ENCODE measurements at regions not wholly inside any gene's neighbourhood (a gene's known extent, or its start where the extent isn't known, plus 50 kb on each side); places are given as distances from the start of the nearest gene placed in this dataset.
"Not testable (repeated sequence)": the region's sequence is repeated elsewhere in the genome, so short reads cannot be mapped to it uniquely, and the experiment has no call there.

DNA sequence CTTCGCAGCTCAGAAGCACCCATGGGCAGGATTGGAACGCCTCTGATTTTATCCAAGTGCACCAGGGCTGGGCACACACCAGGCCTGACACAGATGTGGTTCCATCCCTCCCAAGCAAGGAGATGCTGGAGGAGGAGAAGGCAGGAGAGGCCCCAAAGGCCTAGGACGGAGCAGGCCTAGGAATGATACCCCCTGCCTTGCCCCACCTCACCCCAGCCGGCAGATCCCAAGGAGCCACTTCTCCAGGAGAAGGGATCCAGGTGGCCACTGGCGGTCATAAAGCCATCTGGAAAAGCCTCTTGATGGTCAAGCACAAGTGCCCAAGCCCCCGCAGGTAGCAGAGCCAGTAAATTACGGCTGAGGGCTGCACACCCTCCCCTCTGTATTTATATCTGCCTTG is 211.8 kb downstream of the TBC1D2B start:
- TF ChIP-seq, protein P1, sequence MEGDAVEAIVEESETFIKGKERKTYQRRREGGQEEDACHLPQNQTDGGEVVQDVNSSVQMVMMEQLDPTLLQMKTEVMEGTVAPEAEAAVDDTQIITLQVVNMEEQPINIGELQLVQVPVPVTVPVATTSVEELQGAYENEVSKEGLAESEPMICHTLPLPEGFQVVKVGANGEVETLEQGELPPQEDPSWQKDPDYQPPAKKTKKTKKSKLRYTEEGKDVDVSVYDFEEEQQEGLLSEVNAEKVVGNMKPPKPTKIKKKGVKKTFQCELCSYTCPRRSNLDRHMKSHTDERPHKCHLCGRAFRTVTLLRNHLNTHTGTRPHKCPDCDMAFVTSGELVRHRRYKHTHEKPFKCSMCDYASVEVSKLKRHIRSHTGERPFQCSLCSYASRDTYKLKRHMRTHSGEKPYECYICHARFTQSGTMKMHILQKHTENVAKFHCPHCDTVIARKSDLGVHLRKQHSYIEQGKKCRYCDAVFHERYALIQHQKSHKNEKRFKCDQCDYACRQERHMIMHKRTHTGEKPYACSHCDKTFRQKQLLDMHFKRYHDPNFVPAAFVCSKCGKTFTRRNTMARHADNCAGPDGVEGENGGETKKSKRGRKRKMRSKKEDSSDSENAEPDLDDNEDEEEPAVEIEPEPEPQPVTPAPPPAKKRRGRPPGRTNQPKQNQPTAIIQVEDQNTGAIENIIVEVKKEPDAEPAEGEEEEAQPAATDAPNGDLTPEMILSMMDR (IDR thresholded peaks at IDR 0.05; ENCODE audit: insufficient read depth, low read length) = no peak
- DNase-seq (ENCODE audit: low read depth) = no peak
- H3K4me3 ChIP-seq (ENCODE audit: low read depth, low read length) = no peak overlapping the region

DNA sequence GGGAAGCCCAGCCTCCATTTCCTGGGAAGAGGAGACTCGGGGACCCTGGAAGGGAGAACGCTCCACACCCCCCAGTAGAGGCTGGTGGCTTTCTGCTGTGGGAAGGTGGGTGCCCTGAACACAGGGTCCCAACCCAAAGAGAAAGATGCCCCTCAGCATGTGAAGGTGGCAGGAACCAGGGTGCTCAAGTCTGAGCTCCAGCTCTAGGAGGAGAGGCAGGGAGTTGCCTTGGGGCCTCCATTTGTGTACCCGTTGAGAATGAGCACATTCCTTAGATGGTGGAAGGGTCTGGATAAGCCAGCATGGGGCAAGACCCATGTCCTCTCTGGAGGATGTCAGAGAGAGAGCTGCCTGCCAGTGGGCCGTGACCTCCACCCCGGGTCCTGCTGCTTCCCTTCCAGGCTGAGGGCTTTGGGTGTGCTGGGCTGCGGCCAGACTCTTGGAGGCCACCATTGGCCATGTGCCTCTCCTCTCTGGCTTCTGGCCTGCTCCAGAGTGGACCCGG is 212.4 kb downstream of the TBC1D2B start:
- DNase-seq (ENCODE audit: low read depth) = no peak
- TF ChIP-seq, protein P1 (IDR thresholded peaks at IDR 0.05; ENCODE audit: insufficient read depth, low read length) = no peak
- H3K4me3 ChIP-seq (ENCODE audit: low read depth, low read length) = no peak overlapping the region

DNA sequence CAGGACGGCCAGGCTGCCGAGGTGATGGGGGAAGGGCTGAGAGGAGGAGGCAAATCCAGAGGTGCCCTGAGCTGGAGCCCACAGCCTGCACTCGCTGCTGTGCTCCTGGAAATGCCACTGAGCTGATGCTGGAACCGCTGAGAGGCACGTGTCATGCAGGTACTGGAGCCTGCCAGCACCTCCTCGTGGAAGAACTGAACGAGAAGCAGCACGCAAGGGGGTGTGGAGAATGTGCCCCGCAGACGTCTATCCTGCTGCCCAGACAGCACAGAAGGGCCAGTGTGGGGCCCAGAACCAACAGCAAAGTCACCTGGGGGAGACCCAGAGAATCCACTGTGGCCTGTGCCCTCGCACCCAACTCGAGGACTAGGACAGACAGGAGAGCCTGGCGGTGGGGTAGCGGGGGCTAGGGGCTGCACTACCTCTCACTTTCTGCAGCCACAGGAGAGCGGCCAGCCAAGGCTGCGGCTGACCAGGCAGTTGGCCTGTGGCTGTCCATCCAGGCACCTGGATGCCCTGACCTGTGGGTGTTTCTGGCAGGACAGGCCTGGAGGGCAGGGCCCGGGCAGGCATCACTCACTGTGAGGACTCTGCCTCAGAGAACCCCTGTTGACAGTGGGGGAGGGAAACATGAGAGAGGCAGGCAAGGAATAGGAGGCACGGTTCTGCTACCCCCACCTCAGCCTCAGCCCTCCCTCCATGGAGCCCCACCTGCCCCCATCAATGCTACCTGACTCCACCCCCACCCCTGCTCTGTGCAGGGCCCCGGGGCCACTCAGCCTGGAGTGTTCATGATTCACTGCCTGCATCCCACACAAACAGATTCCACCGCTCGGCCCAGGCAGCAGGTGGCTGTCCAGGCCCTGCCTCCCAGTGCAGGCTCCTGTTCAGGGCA is 213.1 kb downstream of the TBC1D2B start:
- TF ChIP-seq, protein P1 (IDR thresholded peaks at IDR 0.05; ENCODE audit: insufficient read depth, low read length) = no peak
- DNase-seq (ENCODE audit: low read depth) = no peak

DNA sequence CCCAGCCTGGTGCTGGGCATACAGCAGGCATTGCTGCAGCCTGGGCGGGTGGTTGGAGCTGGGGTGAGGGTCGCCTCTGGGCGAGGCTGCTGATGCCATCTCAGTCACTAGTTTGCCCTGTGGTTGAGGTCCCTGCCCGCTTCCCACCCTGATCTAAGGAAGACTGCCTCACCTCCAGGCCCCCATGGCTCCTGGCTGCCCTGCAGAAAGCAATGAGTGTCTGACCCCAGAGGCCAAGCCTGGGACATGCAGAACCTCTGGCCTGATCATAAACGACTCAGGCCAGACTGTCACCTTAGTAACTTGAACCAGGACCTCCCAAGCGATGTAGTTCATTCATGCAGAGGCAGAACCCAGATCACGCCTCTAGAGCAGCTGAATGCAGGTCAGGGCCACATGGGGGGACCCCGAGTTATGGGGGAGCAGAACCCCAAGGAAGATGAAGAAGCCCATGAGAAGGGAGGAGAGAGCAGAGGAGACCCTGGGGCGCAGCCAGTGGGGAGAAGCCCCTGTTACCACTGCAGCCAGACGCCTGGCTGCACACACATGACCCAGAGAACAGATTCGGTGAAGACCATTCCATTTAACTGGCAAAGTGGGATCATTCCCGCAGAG is 213.9 kb downstream of the TBC1D2B start:
- DNase-seq (ENCODE audit: low read depth) = no peak
- no peak overlapping the region for H3K4me3 ChIP-seq (ENCODE audit: low read depth, low read length)
- TF ChIP-seq, protein P1 (IDR thresholded peaks at IDR 0.05; ENCODE audit: insufficient read depth, low read length) = no peak

More for the DNA sequence above, 213.1 kb downstream of the TBC1D2B start:
- no peak overlapping the region for H3K4me3 ChIP-seq (ENCODE audit: low read depth, low read length)

DNA sequence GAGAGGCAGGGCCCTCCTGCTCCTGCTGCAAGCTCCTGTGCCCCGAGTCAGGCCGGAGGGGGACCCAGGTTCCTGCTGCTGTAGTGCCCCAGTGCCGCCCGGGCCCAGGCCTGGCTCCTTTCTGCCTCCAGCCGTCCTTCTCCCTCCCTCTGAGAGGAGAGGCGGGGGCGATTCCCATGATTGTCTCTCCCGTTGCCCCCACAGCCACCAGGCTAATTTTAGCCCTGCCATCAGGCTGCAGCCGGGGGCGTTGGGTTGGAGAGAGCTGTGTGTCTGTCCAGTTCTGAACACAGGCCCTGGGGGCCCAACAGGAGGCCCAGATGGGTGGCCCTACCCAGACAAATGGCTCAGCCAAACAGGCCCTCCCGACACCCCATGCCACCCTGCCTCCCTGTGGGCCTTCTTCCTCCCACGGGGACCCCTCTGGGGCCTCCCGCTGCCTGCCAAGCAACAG is 214.8 kb downstream of the TBC1D2B start:
- no peak overlapping the region for H3K4me3 ChIP-seq (ENCODE audit: low read depth, low read length)
- TF ChIP-seq, protein P1 (IDR thresholded peaks at IDR 0.05; ENCODE audit: insufficient read depth, low read length) = no peak
- no peak for DNase-seq (ENCODE audit: low read depth)

DNA sequence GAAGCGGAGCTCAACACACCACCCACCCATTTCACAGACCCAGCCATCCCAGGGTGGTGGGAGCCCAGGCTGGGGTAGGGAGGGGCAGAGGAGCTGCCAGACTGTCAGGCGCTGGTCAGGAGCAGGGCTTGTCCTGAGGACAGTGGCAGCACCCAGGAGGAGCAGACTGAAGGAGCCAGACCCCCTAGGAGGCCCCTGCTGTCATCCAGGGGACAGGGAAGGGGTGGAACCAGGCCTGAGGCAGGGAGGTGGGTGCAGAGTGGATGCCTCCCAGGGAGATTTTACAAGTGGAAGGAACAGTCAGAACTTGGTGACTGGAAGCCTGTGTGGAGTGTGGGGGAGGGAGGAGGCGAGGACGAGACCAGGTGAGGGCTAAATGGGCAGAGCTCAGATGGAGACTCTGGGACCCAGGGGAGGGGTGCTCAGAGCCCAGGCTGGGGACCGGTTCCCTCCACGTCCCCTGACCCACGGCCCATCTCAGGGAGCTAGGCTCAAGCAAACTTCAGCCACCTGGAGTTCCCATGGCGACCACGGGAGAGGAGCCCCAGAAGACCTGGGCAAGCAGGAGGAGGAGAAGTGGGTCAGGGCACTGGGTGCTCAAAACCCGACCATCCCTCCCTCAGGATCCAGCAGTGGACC is 215.4 kb downstream of the TBC1D2B start:
- not testable (repeated sequence) for H3K4me3 ChIP-seq (ENCODE audit: low read depth, low read length); DNase-seq (ENCODE audit: low read depth)
